NCI-H2107 (cell line): ENCODE measurements at regions not wholly inside any gene's neighbourhood (a gene's known extent, or its start where the extent isn't known, plus 50 kb on each side); places are given as distances from the start of the nearest gene placed in this dataset.
"Not testable (repeated sequence)": the region's sequence is repeated elsewhere in the genome, so short reads cannot be mapped to it uniquely, and the experiment has no call there.

Source experiments
- DNase-seq: peaks from one replicate; lab custom pipeline; 2025; lab: John Stamatoyannopoulos, UW

DNA sequence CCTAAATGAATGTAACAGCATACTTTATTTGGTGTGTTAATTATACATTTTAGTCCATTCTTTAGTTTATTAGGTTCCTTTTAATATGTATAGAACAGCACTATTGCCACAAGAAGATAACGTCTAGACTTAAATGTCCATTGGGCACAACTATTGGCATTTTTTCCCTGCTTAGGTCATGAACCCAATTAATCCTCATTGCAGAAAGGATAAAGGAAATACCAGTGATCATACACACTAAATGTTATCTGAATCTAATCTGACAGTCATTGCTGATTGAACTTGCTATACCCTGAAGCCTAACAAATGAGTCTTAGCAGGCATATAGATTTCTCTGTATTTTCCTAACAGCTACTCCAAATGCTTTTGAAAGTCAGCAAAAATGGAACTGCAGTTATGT is 2250.0 kb upstream of the AGA start:
- no peak for DNase-seq

DNA sequence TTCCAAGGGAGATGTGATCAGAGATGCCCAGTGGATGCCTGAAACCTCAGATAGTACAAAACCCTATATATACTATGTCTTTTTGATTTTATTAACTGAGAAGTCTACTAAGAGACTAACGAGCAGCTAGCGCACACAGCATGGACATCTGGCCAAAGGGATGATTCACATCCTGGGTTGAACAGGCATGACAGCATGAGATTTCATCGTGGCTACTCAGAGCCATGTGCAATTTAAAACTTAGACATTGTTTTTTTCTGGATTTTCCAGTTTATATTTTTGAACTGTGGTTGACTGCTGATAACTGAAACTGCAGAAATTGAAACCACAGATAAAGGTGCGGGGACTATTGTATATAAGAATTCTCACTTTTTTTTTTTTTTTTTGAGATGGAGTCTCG is 2252.9 kb upstream of the AGA start:
- DNase-seq = no peak

DNA sequence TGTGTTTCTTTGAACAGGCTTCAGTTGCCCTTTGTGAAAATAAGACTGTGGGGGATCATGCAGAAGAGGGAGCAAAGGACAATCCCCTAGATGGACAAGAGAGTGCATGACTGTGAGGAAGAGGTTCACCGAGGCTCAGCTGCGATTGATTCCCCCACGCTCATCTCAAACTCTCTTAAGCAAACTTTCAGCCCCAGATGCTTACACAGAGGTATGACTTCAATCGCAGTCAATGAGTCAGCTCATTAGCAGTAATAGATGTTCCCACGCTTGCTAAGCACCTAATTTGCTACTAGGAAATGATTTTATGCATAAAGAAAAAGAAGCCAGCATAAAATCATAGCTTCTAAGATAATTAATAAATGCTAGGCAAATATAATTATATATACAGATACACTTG is 2256.1 kb upstream of the AGA start:
- DNase-seq = no peak

DNA sequence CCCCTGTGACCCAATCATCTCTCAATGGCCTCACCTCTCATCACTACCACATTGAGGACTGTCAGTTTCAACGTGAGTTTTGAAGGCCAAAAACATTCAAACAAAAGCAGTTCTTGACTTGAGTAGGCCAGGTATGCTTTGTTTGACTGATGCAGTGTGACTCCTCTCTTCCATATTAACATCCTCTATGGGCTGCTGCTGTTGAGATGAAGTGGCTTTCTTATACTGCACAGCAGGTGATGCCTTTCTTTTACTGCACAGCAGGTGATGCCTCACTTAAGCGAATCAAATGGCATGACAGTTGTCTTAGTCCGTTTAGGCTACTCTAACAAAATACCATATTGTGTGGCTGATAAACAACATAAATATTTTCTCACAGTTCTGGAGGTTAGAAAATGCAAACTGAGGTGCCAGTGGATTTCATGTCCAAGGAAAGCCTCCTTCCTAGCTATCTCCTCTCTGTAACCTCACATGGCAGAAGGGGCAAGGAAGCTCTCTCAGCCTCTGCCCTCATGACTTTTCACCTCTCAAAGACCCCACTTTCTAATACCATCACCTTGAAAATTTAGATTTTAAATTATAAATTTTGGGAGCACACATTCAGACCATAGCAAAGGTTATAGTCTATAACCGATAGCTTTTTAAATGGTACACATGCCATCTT is 2267.9 kb upstream of the AGA start:
- peak; percentile 6 for DNase-seq

DNA sequence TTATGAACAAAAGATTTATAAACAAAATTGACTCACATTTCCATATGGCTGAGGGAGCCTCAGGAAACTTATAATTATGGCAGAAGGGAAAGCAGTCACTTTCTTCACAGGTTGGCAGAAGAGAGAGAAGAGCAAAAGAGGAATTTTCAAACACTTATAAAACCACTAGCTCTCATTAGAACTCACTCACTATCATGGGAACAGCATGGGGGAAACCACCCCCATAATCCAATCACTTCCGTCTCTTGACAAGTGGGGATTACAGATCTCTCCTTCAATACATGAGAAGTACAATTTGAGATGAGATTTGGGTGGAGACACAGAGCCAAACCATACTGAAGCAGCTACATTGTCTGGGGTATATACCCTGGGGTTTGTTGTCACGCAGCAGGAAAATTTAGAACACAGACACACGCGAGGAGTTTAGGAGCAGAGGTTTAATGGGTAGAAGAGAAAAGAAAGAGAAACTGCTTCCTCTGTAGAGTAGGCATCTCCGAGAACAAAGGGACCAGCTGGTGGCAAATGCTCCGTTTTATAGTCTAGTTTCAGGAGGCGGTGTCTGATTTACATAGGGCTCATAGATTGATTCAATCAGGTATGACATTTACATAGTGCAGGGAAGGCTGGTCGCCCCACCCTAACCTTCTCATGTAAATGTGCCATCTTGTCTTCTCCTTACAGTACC is 2277.7 kb upstream of the AGA start:
- no peak for DNase-seq

DNA sequence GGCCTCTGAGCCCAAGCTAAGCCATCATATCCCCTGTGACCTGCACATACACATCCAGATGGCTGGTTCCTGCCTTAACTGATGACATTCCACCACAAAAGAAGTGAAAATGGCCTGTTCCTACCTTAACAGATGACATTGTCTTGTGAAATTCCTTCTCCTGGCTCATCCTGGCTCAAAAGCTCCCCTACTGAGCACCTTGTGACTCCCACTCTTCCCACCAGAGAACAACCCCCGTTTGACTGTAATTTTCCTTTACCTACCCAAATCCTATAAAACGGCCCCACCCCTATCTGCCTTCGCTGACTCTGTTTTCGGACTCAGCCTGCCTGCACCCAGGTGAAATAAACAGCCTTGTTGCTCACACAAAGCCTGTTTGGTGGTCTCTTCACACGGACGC is 2284.3 kb upstream of the AGA start:
- not testable (repeated sequence) for DNase-seq

DNA sequence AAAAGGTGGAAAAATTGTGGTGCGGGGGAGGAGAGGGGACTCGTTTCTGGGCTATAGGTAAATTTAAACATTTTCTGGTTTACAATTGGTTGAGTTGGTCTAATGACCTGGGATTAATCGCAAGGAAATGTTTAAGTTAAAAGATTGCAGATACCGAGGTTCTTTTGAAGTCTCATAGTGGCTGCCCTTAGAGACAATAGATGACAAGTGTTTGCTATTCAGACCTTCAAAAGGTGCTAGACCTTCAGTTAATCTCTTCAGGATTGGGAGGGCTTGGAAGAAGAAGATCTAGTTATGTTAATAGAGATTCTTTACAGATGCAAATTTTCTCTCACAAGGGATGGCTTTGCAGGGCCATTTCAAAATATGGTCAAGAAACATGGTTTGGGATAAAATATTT is 2286.1 kb upstream of the AGA start:
- no peak for DNase-seq

DNA sequence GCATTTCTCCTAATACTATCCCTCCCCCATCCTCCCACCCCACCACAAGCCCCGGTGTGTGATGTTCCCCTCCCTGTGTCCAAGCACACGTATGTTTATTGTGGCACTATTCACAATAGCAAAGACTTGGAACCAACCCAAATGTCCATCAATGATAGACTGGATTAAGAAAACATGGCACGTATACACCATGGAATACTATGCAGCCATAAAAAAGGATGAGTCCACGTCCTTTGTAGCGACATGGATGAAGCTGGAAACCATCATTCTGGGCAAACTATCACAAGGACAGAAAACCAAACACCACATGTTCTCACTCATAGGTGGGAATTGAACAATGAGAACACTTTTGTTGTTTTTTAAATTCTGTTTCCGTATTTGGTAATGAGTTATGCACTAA is 2294.6 kb upstream of the AGA start:
- not testable (repeated sequence) for DNase-seq

DNA sequence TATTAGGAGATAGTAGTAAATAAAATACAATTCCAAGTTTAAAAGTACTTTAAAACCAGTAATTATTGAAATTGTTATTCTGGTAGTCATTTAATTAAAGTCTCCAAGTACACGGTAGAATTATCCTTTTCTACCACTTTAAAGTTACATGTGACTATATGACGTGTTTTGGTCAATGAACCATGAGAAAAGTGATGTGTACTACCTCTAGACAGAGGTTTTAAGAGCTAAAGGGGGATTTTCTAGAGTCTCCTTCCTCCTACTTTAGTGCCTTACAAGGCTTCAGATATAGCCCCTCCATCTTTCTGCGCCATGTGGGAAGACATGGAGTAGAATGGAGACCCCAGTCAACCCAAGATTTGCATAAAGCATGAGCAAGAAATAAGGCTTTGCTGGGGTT is 2296.6 kb upstream of the AGA start:
- DNase-seq = no peak

DNA sequence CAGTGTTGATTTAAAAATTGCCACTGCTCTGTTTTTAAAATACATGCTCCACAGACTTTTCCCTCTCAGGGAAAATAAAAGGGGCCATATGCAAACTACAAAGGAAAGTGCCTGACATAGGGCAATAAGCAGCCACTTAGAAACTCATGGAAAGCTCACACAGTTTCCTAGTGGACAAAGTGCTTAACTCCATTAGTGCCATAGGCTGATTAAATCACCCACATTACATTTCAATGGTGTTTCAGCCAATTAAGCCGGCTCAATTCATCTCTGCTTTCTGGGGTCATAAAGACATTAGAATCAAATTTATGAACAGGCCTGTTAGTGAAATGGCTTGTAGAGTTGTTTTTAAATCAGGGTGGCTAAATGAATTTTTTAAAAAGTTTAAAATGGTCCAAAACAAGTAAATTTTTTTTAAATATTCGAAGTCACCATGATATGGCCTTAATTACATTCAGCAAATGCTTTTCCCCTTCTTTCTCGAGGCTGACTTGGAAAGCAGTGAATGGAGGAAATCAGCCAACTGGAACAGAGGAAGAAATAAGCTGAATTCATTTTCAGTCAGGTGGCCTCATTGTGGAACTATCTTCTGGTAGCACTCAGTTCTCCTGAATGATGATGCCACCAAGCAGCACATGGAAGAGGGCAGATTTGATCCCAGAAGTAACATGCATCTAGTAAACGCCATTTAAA is 2305.1 kb upstream of the AGA start:
- no peak for DNase-seq

DNA sequence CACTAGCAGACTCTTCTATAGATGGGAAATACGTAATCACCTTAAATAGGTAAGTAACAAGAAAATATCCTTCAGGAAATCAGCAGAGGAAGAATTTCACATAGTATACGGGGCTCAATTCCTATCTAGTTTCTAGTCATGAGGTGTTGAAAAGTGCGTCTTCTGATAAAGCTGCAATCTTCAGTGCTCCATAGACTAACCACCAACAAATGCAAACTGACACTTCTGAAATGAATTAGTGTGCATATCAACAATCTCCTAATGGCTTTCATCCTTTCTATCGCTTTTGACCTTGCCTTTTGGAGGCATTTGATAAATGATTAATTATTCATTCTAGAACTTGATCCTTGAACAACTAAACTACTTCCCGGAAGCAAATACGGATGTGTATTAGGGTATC is 2306.6 kb upstream of the AGA start:
- DNase-seq = no peak

DNA sequence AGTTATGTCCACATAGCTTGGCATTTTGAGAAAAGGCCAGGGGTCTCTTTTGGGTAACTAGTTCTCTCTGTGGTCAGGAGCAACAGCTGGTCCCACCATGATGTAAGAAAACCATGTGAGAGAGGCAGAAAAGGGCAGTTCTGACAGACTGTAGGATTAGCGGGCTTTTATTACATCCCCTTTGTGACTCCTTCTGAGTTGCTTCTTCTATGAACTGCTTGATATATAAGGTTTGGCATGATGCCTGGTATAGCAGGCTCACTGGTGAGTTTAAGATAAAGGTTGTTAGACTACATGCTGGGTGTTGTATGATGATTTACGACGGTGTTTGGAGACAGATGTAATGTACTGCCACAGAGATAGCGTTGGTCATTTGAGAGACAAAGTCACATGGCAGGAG is 2308.1 kb upstream of the AGA start:
- DNase-seq = no peak

DNA sequence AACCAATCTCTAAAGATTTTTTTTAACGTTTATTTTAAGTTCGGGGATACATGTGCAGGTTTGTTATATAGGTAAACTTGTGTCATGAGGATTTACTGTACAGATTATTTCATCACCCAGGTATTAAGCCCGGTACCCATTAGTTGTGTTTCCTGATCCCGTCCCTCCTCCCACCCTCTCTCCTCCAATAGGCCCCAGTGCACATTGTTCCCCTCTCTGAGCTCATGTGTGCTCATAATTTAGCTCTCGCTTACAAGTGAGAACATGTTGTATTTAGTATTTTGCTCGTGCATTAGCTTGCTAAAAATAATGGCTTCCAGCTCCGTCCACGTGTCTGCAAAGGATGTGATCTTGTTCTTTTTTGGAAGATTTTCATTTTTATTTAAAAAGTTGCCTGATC is 2309.4 kb upstream of the AGA start:
- no peak for DNase-seq

DNA sequence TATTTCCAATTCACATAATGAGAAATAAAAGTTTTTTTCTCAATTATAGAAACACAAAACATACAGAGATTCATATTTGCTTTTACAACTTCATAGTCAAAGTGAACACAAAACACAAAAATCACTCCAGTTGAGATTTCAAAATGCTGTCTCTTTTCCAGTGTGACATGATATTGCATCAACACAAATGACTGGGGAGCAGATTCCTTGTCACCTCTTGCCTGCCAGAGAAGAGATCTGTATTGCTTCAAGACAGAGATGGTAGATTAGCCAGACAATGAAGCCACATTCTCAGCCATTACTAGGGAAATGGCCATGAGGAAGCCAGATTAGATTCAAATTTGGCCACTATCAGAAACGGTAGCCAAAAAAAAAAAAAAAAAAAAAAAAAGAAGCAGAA is 2313.1 kb upstream of the AGA start:
- DNase-seq = no peak

DNA sequence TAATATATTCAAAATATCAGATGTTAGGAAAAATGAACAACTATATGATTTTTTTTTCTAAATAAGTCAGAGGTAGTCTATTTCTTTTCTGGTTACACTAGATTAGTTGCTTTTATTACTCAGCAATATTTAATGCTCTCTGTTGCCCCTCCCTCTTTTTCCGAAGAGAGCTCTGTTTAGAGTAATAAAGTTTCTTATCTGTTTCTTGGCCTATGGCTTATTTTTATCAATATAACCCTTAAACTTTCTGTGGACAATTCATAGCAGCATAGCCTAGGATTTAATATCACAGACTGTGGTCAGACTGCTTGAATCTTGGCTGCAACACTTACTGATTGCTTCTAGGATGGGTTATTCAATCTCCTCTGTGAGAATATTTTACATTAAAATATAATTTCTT is 2315.4 kb upstream of the AGA start:
- no peak for DNase-seq

DNA sequence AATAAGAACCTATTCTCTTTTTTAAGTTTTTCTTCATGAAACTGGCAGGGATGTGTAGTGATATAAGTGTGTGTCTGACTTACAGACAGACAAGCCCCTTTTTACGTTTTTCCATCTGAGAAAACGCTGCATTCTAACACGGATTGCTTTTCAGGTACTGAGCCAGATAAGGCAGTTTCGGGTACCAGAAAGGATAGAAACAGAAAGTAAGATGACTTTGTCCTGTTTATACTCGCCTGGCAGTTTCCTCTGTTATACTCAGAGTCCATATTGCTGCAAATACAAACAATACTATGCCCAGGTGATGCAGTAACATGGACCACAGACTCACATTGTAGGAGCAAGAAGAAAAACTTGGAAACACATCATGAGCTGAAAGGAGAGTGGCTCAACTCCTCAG is 2320.6 kb upstream of the AGA start:
- no peak for DNase-seq

DNA sequence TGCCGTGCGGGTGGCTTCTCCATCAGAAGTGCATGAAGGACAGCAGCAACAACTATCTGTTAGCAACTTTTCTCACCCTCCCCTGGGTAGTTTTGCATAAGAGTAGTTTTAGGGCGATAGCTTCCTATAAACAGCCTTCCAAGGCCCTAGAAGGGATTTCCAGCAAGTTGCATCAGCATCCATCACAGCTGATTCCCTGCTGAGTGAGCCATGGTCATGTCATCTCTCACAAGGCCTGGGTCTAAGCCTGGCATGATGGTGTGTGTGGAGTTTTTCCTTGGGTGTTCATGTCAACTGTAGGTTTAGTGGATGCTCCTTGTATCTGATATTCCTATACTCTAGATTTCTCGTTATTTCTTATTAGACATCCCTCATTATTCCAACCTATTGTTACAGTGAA is 2324.7 kb upstream of the AGA start:
- DNase-seq = no peak

DNA sequence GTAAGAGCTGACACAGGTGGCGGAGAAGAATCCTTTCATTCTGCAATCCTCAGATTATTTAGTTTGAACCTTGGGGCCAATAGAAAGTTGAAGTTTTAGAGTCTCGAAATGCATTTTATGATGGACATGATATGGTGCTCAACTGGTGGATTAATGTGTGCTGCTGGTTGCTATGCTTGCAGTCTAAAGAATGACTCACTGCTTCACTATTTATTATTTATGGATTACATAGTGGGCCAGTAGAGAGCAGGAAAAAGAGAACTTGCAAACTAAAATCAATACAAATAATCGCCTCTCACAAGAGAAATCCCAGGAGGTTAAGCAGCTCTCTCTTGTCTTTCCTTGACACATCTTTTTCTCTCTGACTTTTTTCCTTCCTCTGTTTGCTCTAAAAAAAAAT is 2326.8 kb upstream of the AGA start:
- no peak for DNase-seq

DNA sequence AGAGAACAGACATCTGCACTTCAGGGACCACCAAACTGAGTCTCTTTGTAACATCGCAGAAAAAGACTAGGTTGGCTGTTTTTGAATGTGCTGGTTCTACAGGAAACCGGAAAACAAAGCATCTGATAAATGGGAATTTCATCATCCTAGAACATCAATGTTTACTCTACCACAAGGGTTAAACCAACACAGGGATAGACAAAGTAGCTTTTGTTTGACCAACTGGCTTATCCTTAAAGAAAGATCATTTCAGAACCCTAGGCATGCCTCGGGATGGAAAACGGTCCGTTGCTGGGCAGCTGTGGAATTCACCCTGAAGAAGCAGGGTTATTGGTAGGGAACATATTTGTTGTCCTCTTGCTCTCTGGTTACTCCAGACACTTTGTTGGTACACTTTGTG is 2355.5 kb upstream of the AGA start:
- DNase-seq = no peak

DNA sequence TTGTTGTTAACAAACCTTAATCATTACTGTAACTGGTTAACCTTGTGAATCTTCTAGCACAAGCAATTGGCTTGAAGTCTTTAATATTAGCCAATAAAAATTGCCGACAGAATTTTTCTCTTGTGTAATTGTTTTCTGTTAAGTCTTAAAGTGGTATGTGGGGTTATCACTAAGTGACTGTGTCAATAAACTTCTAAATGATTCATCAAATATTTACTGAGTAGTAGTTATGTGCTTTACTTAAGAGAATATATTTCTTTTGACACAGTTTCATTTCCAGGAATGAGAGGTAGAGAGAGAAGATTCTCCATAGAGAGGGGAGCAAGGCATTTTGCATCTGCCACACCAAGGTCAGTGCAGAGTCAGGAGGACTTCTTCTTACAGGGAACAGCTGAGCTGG is 2361.6 kb upstream of the AGA start:
- DNase-seq = no peak

DNA sequence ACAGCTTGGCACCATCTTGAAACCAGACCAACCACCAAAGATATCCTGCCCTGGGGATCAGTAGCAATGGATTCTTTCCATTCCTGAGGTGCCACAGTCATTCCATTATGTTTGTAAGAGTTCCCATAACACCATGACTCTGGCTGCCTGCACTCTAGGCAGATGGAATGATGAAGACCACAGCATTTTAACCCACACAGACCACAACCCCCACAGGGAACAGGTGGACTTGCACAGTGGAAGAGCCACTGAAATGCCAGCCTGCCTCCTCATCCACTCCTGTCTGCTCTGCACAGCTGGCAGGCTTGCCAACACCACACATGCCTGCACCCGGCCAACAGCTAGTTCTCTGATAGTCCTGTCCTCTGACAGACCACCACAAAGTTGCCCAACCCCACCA is 2362.2 kb upstream of the AGA start:
- no peak for DNase-seq

DNA sequence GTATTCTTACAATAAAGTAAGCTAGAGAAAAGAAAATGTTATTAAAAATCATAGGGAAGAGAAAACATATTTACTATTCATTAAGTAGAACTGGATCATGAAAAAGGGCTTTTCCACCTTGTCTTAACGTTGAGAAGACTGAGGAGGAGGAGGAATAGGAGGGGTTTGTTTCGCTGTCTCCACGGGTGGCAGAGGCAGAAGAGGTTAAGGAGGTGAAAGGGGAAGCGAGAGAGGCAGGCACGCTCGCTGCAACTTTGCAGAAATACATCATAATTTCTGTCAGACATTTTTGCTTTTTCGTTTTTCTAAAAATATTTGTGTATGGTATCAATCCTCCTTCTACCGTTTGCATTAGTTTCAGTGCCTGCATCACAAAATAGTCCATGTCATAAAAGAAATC is 2375.1 kb upstream of the AGA start:
- no peak for DNase-seq

DNA sequence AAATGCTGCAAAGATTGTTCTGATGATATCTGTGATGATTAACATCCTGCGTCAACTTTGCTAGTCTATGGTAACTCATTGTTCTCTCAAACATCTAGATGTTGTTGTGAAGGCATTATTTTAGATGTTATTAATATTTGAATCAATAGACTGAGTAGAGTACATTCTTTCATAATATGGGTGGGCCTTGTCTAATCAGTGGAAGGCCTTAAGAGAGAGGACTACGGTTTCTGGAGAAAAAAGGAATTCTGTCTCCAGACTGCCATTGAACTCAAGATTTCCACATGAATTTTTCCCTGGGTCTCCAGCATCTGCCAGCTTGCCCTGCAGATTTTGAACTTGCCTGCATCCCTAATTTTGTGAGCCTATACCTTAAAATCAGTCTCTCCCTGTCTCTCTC is 2381.1 kb upstream of the AGA start:
- DNase-seq = no peak

DNA sequence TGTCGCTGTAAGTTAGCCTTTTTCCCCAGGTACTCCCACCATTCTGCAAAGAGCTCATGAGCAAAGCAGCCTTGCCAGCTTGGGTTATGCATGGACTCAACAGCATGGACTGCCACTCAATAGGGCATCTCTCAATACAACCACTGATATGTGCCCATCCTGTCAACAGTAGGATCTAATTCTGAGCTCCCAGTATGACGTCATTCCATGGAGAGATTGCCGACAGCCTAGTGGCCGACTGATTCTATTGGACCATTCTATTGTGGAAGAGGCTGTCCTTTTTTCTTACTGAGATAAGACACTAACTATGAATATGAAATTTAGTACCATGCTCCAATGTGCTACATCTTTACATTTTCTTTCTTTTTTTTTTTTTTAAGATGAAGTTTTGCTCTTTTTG is 2389.0 kb upstream of the AGA start:
- DNase-seq = no peak
